Islet of Langerhans (tissue), 1 donor: ENCODE measurements at regions not wholly inside any gene's neighbourhood (a gene's known extent, or its start where the extent isn't known, plus 50 kb on each side); places are given as distances from the start of the nearest gene placed in this dataset.

Experiments used
- FAIRE-seq: peaks from one replicate; lab custom pipeline; 2011; peaks lifted over from hg19 to GRCh38; lab: Jason Lieb, UNC

GRCh38 chr22:48649031-48649430 is 1178.6 kb downstream of the BRD1 start:
- no peak for FAIRE-seq

GRCh38 chr22:48647606-48648515 is 1179.8 kb downstream of the BRD1 start:
- FAIRE-seq = no peak

- FAIRE-seq = no peak
These were observed 1180.6 kb downstream of the BRD1 start for GRCh38 chr22:48647051-48647450.

- FAIRE-seq = no peak
These were observed 1181.3 kb downstream of the BRD1 start for GRCh38 chr22:48646216-48646925.

- FAIRE-seq = no peak
These were observed 1181.9 kb downstream of the BRD1 start for GRCh38 chr22:48645766-48646165.

GRCh38 chr22:48644997-48645396 is 1182.7 kb downstream of the BRD1 start:
- FAIRE-seq = no peak

- FAIRE-seq = no peak
These were observed 1183.6 kb downstream of the BRD1 start for GRCh38 chr22:48644108-48644507.

GRCh38 chr22:48643066-48643731 is 1184.5 kb downstream of the BRD1 start:
- no peak for FAIRE-seq

GRCh38 chr22:48642550-48642949 is 1185.1 kb downstream of the BRD1 start:
- no peak for FAIRE-seq

GRCh38 chr22:48641906-48642475 is 1185.7 kb downstream of the BRD1 start:
- FAIRE-seq = no peak

- FAIRE-seq = no peak
These were observed 1186.5 kb downstream of the BRD1 start for GRCh38 chr22:48640890-48641841.

- no peak for FAIRE-seq
These were observed 1187.6 kb downstream of the BRD1 start for GRCh38 chr22:48639896-48640748.

GRCh38 chr22:48639021-48639795 is 1188.5 kb downstream of the BRD1 start:
- no peak for FAIRE-seq

GRCh38 chr22:48637231-48637630 is 1190.4 kb downstream of the BRD1 start:
- no peak for FAIRE-seq

- no peak for FAIRE-seq
These were observed 1190.9 kb downstream of the BRD1 start for GRCh38 chr22:48636746-48637145.

- FAIRE-seq = no peak
These were observed 1191.9 kb downstream of the BRD1 start for GRCh38 chr22:48635816-48636215.

GRCh38 chr22:48635031-48635430 is 1192.6 kb downstream of the BRD1 start:
- no peak for FAIRE-seq

GRCh38 chr22:48633996-48634836 is 1193.5 kb downstream of the BRD1 start:
- FAIRE-seq = no peak
